NT2/D1 (cell line): ENCODE measurements at regions not wholly inside any gene's neighbourhood (a gene's known extent, or its start where the extent isn't known, plus 50 kb on each side); places are given as distances from the start of the nearest gene placed in this dataset.

Experiments
- SUZ12 ChIP-seq: IDR thresholded peaks from 2 replicates; pipeline ENCODE4 v1.6.1; 2011; ENCODE audit not compliant: insufficient read length, insufficient read depth; ENCODE audit errors: extremely low read depth
- YY1 ChIP-seq: IDR thresholded peaks from 2 replicates; pipeline ENCODE4 v1.6.1; 2011; ENCODE audit not compliant: insufficient read length, insufficient read depth
- ZNF274 ChIP-seq: IDR thresholded peaks from 2 replicates; pipeline ENCODE4 v1.6.1; 2011; ENCODE audit warnings: mild to moderate bottlenecking, low read depth, low read length

GRCh38 chr4:134936014-134936413 is 734.4 kb upstream of the PABPC4L start:
- TF ChIP-seq YY1, result no peak
- TF ChIP-seq ZNF274, result no peak
- TF ChIP-seq SUZ12, result no peak
